ENCODE measurements at regions not wholly inside any gene's neighbourhood (a gene's known extent, or its start where the extent isn't known, plus 50 kb on each side); places are given as distances from the start of the nearest gene placed in this dataset.

- Mint-ChIP-seq H3K36me3 (no peaks in the 10 kb centered on the region), H3K4me3 (no peak overlapping the region), H3K27me3 (ENCODE audit: low read depth) (peaks cover 17% of the 10 kb centered on the region), H3K27ac (no peak overlapping the region), H3K9me3 (no peaks in the 10 kb centered on the region), H3K4me1 (peaks cover 3% of the 10 kb centered on the region)
- no peak for TF ChIP-seq CTCF (IDR thresholded peaks at IDR 0.05; ENCODE audit: unreplicated experiment)
- DNase-seq (ENCODE audit: low spot score in 2 of 2, unreplicated experiment in 2 of 2) = no peak
These were observed 135.9 kb downstream of the PAH start for GRCh38 chr12:102781117-102781516.

- peaks cover 23% of the 10 kb centered on the region for H3K27me3 Mint-ChIP-seq (ENCODE audit: low read depth)
- H3K4me1 Mint-ChIP-seq = no peaks in the 10 kb centered on the region
- no peaks in the 10 kb centered on the region for H3K9me3 Mint-ChIP-seq
- no peak for TF ChIP-seq CTCF (IDR thresholded peaks at IDR 0.05; ENCODE audit: unreplicated experiment)
- H3K27ac Mint-ChIP-seq = no peak overlapping the region
- no peaks in the 10 kb centered on the region for H3K36me3 Mint-ChIP-seq
- no peak for DNase-seq (ENCODE audit: low spot score in 2 of 2, unreplicated experiment in 2 of 2)
- no peak overlapping the region for H3K4me3 Mint-ChIP-seq
These were observed 141.0 kb downstream of the PAH start for GRCh38 chr12:102776041-102776440.

GRCh38 chr12:102769323-102769916, 147.6 kb downstream of the PAH start:
- Mint-ChIP-seq H3K36me3 (no peaks in the 10 kb centered on the region), H3K4me1 (no peaks in the 10 kb centered on the region), H3K27me3 (ENCODE audit: low read depth) (peaks cover 37% of the 10 kb centered on the region), H3K4me3 (no peak overlapping the region), H3K27ac (no peak overlapping the region), H3K9me3 (no peaks in the 10 kb centered on the region)
- TF ChIP-seq CTCF (IDR thresholded peaks at IDR 0.05; ENCODE audit: unreplicated experiment) = peak; percentile 38
- DNase-seq (ENCODE audit: low spot score in 2 of 2, unreplicated experiment in 2 of 2) = peak; percentile 21 to 65

- H3K4me3 Mint-ChIP-seq = no peak overlapping the region
These were observed 150.1 kb downstream of the PAH start for GRCh38 chr12:102766961-102767360.

GRCh38 chr12:102765736-102766135, 151.3 kb downstream of the PAH start:
- Mint-ChIP-seq H3K4me3 (no peak overlapping the region), H3K36me3 (no peaks in the 10 kb centered on the region), H3K27me3 (ENCODE audit: low read depth) (peaks cover 25% of the 10 kb centered on the region), H3K27ac (no peak overlapping the region), H3K4me1 (peaks cover 3% of the 10 kb centered on the region), H3K9me3 (no peaks in the 10 kb centered on the region)
- no peak for TF ChIP-seq CTCF (IDR thresholded peaks at IDR 0.05; ENCODE audit: unreplicated experiment)
- DNase-seq (ENCODE audit: low spot score in 2 of 2, unreplicated experiment in 2 of 2) = no peak

More at GRCh38 chr12:102766961-102767360, 150.1 kb downstream of the PAH start:
- Mint-ChIP-seq H3K36me3 (no peaks in the 10 kb centered on the region), H3K27me3 (ENCODE audit: low read depth) (peaks cover 30% of the 10 kb centered on the region), H3K27ac (no peak overlapping the region), H3K9me3 (no peaks in the 10 kb centered on the region), H3K4me1 (peaks cover 3% of the 10 kb centered on the region)
- no peak for DNase-seq (ENCODE audit: low spot score in 2 of 2, unreplicated experiment in 2 of 2)
- no peak for TF ChIP-seq CTCF (IDR thresholded peaks at IDR 0.05; ENCODE audit: unreplicated experiment)

- no peak for TF ChIP-seq CTCF (IDR thresholded peaks at IDR 0.05; ENCODE audit: unreplicated experiment)
- Mint-ChIP-seq H3K27ac (no peak overlapping the region), H3K36me3 (no peaks in the 10 kb centered on the region), H3K4me3 (no peak overlapping the region), H3K4me1 (peaks cover 3% of the 10 kb centered on the region), H3K27me3 (ENCODE audit: low read depth) (peaks cover 23% of the 10 kb centered on the region), H3K9me3 (no peaks in the 10 kb centered on the region)
- DNase-seq (ENCODE audit: low spot score in 2 of 2, unreplicated experiment in 2 of 2) = no peak
These were observed 153.6 kb downstream of the PAH start for GRCh38 chr12:102763471-102763870.

Data from mesothelial cell of epicardium (in vitro differentiated cells).